ENCODE measurements at regions not wholly inside any gene's neighbourhood (a gene's known extent, or its start where the extent isn't known, plus 50 kb on each side); places are given as distances from the start of the nearest gene placed in this dataset.

DNA sequence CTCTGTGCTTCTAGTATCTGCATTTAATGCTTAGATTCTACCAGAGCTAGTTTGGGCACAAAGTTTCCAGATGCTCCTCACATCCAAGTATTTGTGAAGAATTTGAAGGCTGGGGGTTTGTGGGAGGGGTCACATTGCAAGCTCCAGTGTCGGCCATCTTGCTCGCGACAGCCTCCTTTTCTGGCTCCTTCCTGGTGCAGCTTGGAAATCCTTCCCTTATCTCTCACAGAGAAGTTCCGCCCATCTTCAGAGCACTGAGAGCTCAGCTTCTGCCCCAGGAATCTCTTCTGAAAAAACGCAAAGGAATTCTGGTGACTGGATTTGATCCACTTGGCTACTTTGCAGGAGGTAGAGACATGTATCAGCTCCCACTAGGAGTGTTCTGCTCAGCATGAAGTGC is 497.5 kb downstream of the TBC1D22A start:
- Histone ChIP-seq H3K4me2 (ENCODE audit: low read length) (peak overlapping the region; percentile 25), H3K9ac (ENCODE audit: low read length) (no peak overlapping the region), H4K20me1 (ENCODE audit: insufficient read depth) (no peaks in the 10 kb centered on the region), H3K9me2 (ENCODE audit: insufficient read depth) (no peaks in the 10 kb centered on the region), H3K27ac (ENCODE audit: low read depth, low read length) (no peak overlapping the region), H3K4me3 (replicated peaks in 1 of 2; ENCODE audit: low read depth in 1 of 2, low read length in 2 of 2) (peak overlapping the region in 1 of 2 experiments; percentile 4; a peak in 2 of 4 replicates), H3K9me3 (ENCODE audit: control insufficient read depth in 1 of 2, insufficient read depth in 1 of 2, low read depth in 1 of 2, low read length in 2 of 2) (no peaks in the 10 kb centered on the region), H3K27me3 (ENCODE audit: insufficient read depth, low read length) (no peaks in the 10 kb centered on the region), H3K79me2 (ENCODE audit: insufficient read depth, low read length) (no peaks in the 10 kb centered on the region), H3K36me3 (ENCODE audit: control insufficient read depth in 1 of 2, insufficient read depth in 2 of 2, low read length in 2 of 2) (no peaks in the 10 kb centered on the region), H2AFZ (ENCODE audit: low read depth, low read length, poor library complexity, severe bottlenecking) (peak overlapping the region; percentile 70), H3K4me1 (ENCODE audit: control insufficient read depth in 1 of 2, insufficient read depth in 2 of 2, low read length in 2 of 2) (peaks cover 0 to 4% of the 10 kb centered on the region in 2 experiments; a peak in 1 of 4 replicates)
- ChIA-PET POLR2A (no interaction called here), CTCF (no interaction called here), RAD21 (ENCODE audit: low non-redundant PET in 1 of 2, low total read pairs in 2 of 2, uncharacterized antibody in 2 of 2, unreplicated experiment in 2 of 2) (no interaction called here)
- ATAC-seq (peak; percentile 52), DNase-seq (ENCODE audit: low read depth, low spot score) (no peak)
- no TSS peak for BruUV-seq (replicated peaks)
- intact Hi-C loops (cut with micrococcal nuclease), result no loop called here
- TF ChIP-seq POLR2AphosphoS5 (IDR thresholded peaks at IDR 0.05; ENCODE audit: low read depth, low read length), result 0 out of 2 replicates have a peak, but pooled peaks have one; percentile 22
- TF ChIP-seq CBX3 (IDR thresholded peaks at IDR 0.05; ENCODE audit: low read depth), result peak; percentile 44; the same call in 1 of the 2 replicates
- TF ChIP-seq ELF1 (IDR thresholded peaks at IDR 0.05; ENCODE audit: borderline replicate concordance, low read depth), result peak; percentile 50
- no peak for TF ChIP-seq CEBPB (IDR thresholded peaks at IDR 0.05; ENCODE audit: low read depth)
- TF ChIP-seq, protein P1, sequence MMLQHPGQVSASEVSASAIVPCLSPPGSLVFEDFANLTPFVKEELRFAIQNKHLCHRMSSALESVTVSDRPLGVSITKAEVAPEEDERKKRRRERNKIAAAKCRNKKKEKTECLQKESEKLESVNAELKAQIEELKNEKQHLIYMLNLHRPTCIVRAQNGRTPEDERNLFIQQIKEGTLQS (IDR thresholded peaks at IDR 0.05), result no peak
- no peak for TF ChIP-seq TCF7L2 (IDR thresholded peaks at IDR 0.05; ENCODE audit: borderline replicate concordance, extremely low read depth, insufficient read depth, insufficient read length)
- no peak for TF ChIP-seq EGR1 (IDR thresholded peaks at IDR 0.05; ENCODE audit: low read depth)
- TF ChIP-seq, protein P2, sequence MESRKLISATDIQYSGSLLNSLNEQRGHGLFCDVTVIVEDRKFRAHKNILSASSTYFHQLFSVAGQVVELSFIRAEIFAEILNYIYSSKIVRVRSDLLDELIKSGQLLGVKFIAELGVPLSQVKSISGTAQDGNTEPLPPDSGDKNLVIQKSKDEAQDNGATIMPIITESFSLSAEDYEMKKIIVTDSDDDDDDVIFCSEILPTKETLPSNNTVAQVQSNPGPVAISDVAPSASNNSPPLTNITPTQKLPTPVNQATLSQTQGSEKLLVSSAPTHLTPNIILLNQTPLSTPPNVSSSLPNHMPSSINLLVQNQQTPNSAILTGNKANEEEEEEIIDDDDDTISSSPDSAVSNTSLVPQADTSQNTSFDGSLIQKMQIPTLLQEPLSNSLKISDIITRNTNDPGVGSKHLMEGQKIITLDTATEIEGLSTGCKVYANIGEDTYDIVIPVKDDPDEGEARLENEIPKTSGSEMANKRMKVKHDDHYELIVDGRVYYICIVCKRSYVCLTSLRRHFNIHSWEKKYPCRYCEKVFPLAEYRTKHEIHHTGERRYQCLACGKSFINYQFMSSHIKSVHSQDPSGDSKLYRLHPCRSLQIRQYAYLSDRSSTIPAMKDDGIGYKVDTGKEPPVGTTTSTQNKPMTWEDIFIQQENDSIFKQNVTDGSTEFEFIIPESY (IDR thresholded peaks at IDR 0.05; ENCODE audit: extremely low read depth, insufficient replicate concordance, low read length), result no peak
- TF ChIP-seq SRF (IDR thresholded peaks at IDR 0.05; ENCODE audit: low read depth), result 0 out of 2 replicates have a peak, but pooled peaks have one; percentile 21
- TF ChIP-seq, protein P3, sequence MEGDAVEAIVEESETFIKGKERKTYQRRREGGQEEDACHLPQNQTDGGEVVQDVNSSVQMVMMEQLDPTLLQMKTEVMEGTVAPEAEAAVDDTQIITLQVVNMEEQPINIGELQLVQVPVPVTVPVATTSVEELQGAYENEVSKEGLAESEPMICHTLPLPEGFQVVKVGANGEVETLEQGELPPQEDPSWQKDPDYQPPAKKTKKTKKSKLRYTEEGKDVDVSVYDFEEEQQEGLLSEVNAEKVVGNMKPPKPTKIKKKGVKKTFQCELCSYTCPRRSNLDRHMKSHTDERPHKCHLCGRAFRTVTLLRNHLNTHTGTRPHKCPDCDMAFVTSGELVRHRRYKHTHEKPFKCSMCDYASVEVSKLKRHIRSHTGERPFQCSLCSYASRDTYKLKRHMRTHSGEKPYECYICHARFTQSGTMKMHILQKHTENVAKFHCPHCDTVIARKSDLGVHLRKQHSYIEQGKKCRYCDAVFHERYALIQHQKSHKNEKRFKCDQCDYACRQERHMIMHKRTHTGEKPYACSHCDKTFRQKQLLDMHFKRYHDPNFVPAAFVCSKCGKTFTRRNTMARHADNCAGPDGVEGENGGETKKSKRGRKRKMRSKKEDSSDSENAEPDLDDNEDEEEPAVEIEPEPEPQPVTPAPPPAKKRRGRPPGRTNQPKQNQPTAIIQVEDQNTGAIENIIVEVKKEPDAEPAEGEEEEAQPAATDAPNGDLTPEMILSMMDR (IDR thresholded peaks at IDR 0.05 in 2 of 3, conservative IDR thresholded peaks at IDR 0.05 in 1 of 3; ENCODE audit: borderline replicate concordance in 1 of 3, insufficient read depth in 1 of 3, low read depth in 2 of 3, low read length in 2 of 3), result no peak
- TF ChIP-seq, protein P4, sequence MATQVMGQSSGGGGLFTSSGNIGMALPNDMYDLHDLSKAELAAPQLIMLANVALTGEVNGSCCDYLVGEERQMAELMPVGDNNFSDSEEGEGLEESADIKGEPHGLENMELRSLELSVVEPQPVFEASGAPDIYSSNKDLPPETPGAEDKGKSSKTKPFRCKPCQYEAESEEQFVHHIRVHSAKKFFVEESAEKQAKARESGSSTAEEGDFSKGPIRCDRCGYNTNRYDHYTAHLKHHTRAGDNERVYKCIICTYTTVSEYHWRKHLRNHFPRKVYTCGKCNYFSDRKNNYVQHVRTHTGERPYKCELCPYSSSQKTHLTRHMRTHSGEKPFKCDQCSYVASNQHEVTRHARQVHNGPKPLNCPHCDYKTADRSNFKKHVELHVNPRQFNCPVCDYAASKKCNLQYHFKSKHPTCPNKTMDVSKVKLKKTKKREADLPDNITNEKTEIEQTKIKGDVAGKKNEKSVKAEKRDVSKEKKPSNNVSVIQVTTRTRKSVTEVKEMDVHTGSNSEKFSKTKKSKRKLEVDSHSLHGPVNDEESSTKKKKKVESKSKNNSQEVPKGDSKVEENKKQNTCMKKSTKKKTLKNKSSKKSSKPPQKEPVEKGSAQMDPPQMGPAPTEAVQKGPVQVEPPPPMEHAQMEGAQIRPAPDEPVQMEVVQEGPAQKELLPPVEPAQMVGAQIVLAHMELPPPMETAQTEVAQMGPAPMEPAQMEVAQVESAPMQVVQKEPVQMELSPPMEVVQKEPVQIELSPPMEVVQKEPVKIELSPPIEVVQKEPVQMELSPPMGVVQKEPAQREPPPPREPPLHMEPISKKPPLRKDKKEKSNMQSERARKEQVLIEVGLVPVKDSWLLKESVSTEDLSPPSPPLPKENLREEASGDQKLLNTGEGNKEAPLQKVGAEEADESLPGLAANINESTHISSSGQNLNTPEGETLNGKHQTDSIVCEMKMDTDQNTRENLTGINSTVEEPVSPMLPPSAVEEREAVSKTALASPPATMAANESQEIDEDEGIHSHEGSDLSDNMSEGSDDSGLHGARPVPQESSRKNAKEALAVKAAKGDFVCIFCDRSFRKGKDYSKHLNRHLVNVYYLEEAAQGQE (IDR thresholded peaks at IDR 0.05; ENCODE audit: low read depth), result no peak
- TF ChIP-seq RAD21 (IDR thresholded peaks at IDR 0.05; ENCODE audit: low read depth), result no peak
- no peak for TF ChIP-seq EZH2phosphoT487 (IDR thresholded peaks at IDR 0.05; ENCODE audit: borderline replicate concordance)
- no peak for TF ChIP-seq POLR2A (IDR thresholded peaks at IDR 0.05; ENCODE audit: borderline replicate concordance, extremely low read depth, insufficient read depth, insufficient read length)
- no peak for TF ChIP-seq SIN3A (IDR thresholded peaks at IDR 0.05; ENCODE audit: low read depth)
- TF ChIP-seq SP1 (IDR thresholded peaks at IDR 0.05; ENCODE audit: low read depth), result no peak
- TF ChIP-seq EZH2 (IDR thresholded peaks at IDR 0.05), result no peak
- peak; percentile 86 for TF ChIP-seq YY1 (IDR thresholded peaks at IDR 0.05; ENCODE audit: extremely low read depth, insufficient replicate concordance, low read depth, low read length)
- TF ChIP-seq ZFX (IDR thresholded peaks at IDR 0.05), result no peak
- no peak for TF ChIP-seq FOSL1 (IDR thresholded peaks at IDR 0.05; ENCODE audit: low read depth)
- TF ChIP-seq JUND (IDR thresholded peaks at IDR 0.05), result no peak
- TF ChIP-seq, protein P5, sequence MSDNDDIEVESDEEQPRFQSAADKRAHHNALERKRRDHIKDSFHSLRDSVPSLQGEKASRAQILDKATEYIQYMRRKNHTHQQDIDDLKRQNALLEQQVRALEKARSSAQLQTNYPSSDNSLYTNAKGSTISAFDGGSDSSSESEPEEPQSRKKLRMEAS (IDR thresholded peaks at IDR 0.05), result no peak
